Heart left ventricle (tissue), 16 donors: ENCODE measurements at regions not wholly inside any gene's neighbourhood (a gene's known extent, or its start where the extent isn't known, plus 50 kb on each side); places are given as distances from the start of the nearest gene placed in this dataset.

Experiments used
- ATAC-seq, 4 donors: fragments of 200-7000 bp; cut with Tn5 transposase; one replicate each; pipeline ENCODE4 v1.9.1; 2020 to 2022; ENCODE audit warnings: moderate library complexity in 4 of 4, mild to moderate bottlenecking in 3 of 4, moderate number of reproducible peaks in 1 of 4
- DNase-seq, 5 donors: peaks; one replicate each; pipeline ENCODE4 v3.0.0-alpha.2; 2020
- H3K27ac ChIP-seq, 12 donors: fragments of 200-600 bp; sonication (generic) in 4 of 12; one replicate each; pipeline versions ENCODE4 v1.5.0 to v1.8.0; 2016 to 2022; ENCODE audit warnings: mild to moderate bottlenecking in 2 of 12
- H3K27me3 ChIP-seq, 9 donors: fragments of 200-600 bp; sonication (generic) in 2 of 9; one replicate each; pipeline versions ENCODE4 v1.5.1 to v1.8.0; 2016 to 2022; ENCODE audit warnings: mild to moderate bottlenecking in 3 of 9
- H3K36me3 ChIP-seq, 9 donors: fragments of 200-600 bp; sonication (generic) in 2 of 9; one replicate each; pipeline versions ENCODE4 v1.5.0 to v1.8.0; 2018 to 2022; ENCODE audit warnings: mild to moderate bottlenecking in 2 of 9
- H3K4me1 ChIP-seq, 12 donors: fragments of 200-600 bp; sonication (generic) in 4 of 12; one replicate each; pipeline versions ENCODE4 v1.5.0 to v1.8.0; 2016 to 2022; ENCODE audit warnings: mild to moderate bottlenecking in 3 of 12
- H3K4me3 ChIP-seq, 12 donors: fragments of 200-600 bp; sonication (generic) in 4 of 12; one replicate each; pipeline versions ENCODE4 v1.5.0 to v1.8.0; 2017 to 2022; ENCODE audit warnings: mild to moderate bottlenecking in 9 of 12, moderate library complexity in 4 of 12
- H3K9me3 ChIP-seq, 12 donors: fragments of 200-600 bp; sonication (generic) in 4 of 12; one replicate each; pipeline versions ENCODE4 v1.5.0 to v1.8.0; 2016 to 2022; ENCODE audit warnings: mild to moderate bottlenecking in 1 of 12
- POLR2A ChIP-seq, 2 donors: fragments of 450-650 bp; IDR thresholded peaks; one replicate each; pipeline ENCODE4 v1.6.1; 2017; ENCODE audit warnings: antibody characterized with exemption in 2 of 2, mild to moderate bottlenecking in 2 of 2, moderate library complexity in 2 of 2
- WGBS, 4 donors: extraction: QIAGEN DNeasy Blood & Tissue Kit in 2 of 4; methylation state at CpG; one replicate each; pipeline versions ENCODE4 v1.1.5 to v1.1.7; 2013 to 2018; 5-methylcytosine and 5-hydroxymethylcytosine counted together
- intact Hi-C, 10 donors: fragments of 100-400 bp; cut with DNase I; formaldehyde crosslinking; loops; one replicate each; pipeline versions ENCODE4 v1.11.1 to v1.14.2; 2022
- TF ChIP-seq, protein P1 (sequence below), 12 donors: fragments of 200-600 bp; sonication (generic) in 4 of 12; IDR thresholded peaks; one replicate each; pipeline versions ENCODE4 v1.5.0 to v1.8.0; 2018 to 2022; ENCODE audit warnings: antibody characterized with exemption in 12 of 12, mild to moderate bottlenecking in 5 of 12
- donor health status: ischemic (EF 13 %, LVEDD 7.1; RV severe dilation, severe dysfunction).
- donor health status: healthy with polysubstance abuse.
- donor health status: DM: no; HTN: yes; CAD: no.
- donor health status: DM: no; HTN: no; CAD: no.
- donor health status: ischemic (EF 25% LVEDD 6.9; RV normal size, moderate dysfunction).
- donor health status: ischemic (EF 25% LVEDD 5.7; RV mildly dilated, moderate dysfunction).
- donor health status: healthy.
- donor health status: DM: yes; HTN: yes; CAD: no.
- donor health status: ischemic (EF 35%, LVEDD 5.7; RV mildly dilated, moderate dysfunction).
- donor health status: nonischemic (EF 11% LVEDD 7.7; RV severe dilation, severe dysfunction).
- donor health status: DM: yes; HTN: yes; CAD: no.
- donor health status: PGD.
- donor health status: ischemic (EF 29% LVEDD 5.4; RV normal size, mild dysfunction).
- donor health status: nonischemic (EF 23%, LVEDD 6.1; RV moderate dilation, normal function).

DNA sequence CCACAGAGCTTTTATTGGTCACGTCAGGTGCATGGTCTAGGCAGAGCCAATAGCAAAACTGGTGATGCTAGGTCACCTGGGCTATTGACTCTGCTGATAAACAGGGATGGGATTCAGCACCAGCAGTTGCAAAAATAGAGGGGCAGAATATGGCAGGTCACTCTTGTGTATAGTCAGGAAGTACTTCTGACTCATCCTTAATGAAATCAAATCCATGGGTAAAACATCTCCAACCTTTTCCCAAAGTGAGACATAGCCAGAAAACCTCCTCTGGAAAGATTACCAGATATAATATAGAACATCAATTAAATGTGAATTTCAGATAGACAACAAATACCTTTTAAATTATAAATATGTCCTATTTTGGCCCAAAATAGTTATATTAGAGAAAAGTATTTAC lies 383.2 kb downstream of the METTL15 start:
- WGBS, 4 donors, result 89 to 100% (median 92%) methylated on average over 1 of the region's 1 CpG
- intact Hi-C loops, result no loop called here
- H3K4me1 ChIP-seq, result no peaks in the 10 kb centered on the region
- TF ChIP-seq POLR2A (IDR thresholded peaks at IDR 0.05), result no peak
- TF ChIP-seq, protein P1, sequence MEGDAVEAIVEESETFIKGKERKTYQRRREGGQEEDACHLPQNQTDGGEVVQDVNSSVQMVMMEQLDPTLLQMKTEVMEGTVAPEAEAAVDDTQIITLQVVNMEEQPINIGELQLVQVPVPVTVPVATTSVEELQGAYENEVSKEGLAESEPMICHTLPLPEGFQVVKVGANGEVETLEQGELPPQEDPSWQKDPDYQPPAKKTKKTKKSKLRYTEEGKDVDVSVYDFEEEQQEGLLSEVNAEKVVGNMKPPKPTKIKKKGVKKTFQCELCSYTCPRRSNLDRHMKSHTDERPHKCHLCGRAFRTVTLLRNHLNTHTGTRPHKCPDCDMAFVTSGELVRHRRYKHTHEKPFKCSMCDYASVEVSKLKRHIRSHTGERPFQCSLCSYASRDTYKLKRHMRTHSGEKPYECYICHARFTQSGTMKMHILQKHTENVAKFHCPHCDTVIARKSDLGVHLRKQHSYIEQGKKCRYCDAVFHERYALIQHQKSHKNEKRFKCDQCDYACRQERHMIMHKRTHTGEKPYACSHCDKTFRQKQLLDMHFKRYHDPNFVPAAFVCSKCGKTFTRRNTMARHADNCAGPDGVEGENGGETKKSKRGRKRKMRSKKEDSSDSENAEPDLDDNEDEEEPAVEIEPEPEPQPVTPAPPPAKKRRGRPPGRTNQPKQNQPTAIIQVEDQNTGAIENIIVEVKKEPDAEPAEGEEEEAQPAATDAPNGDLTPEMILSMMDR (IDR thresholded peaks at IDR 0.05), result no peak
- no peak for DNase-seq
- H3K27me3 ChIP-seq, result no peaks in the 10 kb centered on the region
- H3K4me3 ChIP-seq, result no peak overlapping the region
- H3K9me3 ChIP-seq, result no peaks in the 10 kb centered on the region
- H3K36me3 ChIP-seq, result no peaks in the 10 kb centered on the region
- no peak for ATAC-seq
- H3K27ac ChIP-seq, result no peak overlapping the region

DNA sequence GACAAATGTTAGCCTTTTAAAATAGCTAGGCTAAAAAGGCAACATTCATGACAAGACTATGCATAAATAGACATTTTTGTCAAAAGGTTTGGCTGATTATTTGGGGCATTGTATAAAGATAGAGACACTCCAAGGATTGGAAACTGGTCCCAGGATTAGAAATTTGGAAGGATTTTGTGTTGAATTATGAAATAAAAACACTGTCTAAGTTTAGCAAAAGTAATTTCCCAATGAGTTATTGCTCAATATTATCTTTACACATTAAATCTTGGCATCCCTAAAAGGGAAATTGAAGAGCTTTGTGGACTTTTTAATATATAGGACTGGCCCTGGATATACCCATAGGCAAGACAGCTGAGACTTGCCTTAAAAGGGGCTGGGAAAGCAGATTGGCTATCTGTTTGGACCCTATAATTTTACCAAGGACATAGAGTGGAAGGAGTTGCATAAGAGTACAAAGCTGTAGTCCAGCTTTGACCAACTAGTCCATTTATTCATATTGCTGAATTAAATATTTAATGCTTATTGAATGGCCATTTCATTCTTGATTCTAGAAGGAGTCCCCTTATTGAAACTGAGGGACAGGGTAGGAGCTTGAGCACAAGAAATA lies 382.7 kb downstream of the METTL15 start:
- no peak for TF ChIP-seq POLR2A (IDR thresholded peaks at IDR 0.05)
- TF ChIP-seq, protein P1 (IDR thresholded peaks at IDR 0.05), result no peak
- no peak for ATAC-seq
- intact Hi-C loops, result no loop called here

DNA sequence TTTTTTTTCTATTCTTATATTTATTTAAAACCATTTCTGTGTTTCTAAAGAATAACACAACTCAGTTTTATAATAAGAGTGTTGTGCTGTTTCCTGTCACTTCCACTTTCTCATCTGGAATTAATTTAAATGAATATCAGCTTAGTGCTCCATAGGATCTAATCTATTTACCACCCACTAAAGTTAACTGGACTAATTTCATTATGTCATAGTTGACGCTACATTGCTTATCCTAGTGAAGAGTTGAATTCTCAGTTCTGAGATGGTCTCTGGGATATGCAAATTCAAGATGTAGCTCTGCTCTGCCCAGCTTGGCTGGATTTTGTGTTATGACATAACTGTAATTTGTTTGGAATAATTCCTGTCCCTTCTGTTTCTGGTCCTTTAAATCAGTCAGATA lies 380.1 kb downstream of the METTL15 start:
- Histone ChIP-seq H3K4me3 (no peak overlapping the region), H3K4me1 (no peaks in the 10 kb centered on the region), H3K27ac (no peak overlapping the region), H3K36me3 (no peaks in the 10 kb centered on the region), H3K27me3 (no peaks in the 10 kb centered on the region), H3K9me3 (no peaks in the 10 kb centered on the region)
- 0 to 56% (median 37%) methylated on average over 1 of the region's 1 CpG for WGBS, 4 donors
- TF ChIP-seq, protein P1 (IDR thresholded peaks at IDR 0.05), result no peak
- TF ChIP-seq POLR2A (IDR thresholded peaks at IDR 0.05), result no peak
- no peak for DNase-seq
- ATAC-seq, result no peak
- intact Hi-C loops, result no loop called here

More for the DNA sequence above, 382.7 kb downstream of the METTL15 start:
- Histone ChIP-seq H3K4me1 (no peaks in the 10 kb centered on the region), H3K4me3 (no peak overlapping the region), H3K9me3 (no peaks in the 10 kb centered on the region), H3K27ac (no peak overlapping the region), H3K36me3 (no peaks in the 10 kb centered on the region), H3K27me3 (no peaks in the 10 kb centered on the region)
- no peak for DNase-seq

DNA sequence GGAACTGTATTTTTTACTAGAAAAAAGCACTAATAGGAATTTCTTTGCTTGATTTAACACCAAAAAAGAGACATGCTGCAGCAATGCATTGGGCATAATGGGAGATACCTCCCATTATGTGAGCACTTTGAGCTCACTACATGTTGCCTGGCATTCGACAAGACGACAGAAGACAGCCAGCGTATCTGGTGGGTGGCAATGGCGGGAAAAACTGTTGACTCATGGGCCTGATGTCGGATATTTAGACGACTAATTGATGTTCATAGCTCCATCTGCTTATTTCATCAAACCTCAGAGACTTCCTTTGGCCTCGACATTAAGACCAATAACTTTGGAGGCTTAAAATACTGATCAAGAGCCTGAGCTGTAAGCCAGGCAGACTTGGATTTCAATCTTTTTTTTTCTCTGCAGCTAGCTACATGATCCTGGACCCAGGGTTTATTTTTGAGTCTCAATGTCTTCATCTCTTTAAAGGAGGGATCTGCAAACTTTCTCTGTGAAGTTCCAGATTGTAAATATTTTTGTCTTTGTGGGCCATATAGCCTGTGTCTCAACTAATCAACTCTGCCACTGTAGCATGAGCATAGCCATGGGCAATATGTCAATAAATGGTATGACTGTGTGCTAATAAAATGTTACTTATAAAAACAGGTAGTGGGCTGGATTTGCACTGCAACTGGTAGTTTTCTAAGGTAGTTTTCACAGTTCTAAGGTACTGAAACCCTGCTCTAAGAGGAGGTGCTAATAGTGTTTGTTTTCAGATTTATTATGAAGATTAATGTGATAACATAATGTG lies 375.1 kb downstream of the METTL15 start:
- WGBS, 4 donors, result 80 to 87% (median 84%) methylated on average over 7 of the region's 7 CpGs
- ATAC-seq, result no peak
- Histone ChIP-seq H3K27me3 (no peaks in the 10 kb centered on the region), H3K36me3 (no peaks in the 10 kb centered on the region), H3K4me1 (no peaks in the 10 kb centered on the region), H3K9me3 (no peaks in the 10 kb centered on the region), H3K4me3 (no peak overlapping the region), H3K27ac (no peak overlapping the region)
- TF ChIP-seq, protein P1 (IDR thresholded peaks at IDR 0.05), result no peak
- no peak for TF ChIP-seq POLR2A (IDR thresholded peaks at IDR 0.05)
- intact Hi-C loops, result no loop called here
- no peak for DNase-seq
